Rectal smooth muscle tissue (tissue), 1 donor: ENCODE measurements at regions not wholly inside any gene's neighbourhood (a gene's known extent, or its start where the extent isn't known, plus 50 kb on each side); places are given as distances from the start of the nearest gene placed in this dataset.

Source experiments
- H3K27ac ChIP-seq: one replicate; pipeline ENCODE4 v1.7.0; 2013; ENCODE audit warnings: low read depth, low read length, inconsistent platforms
- H3K27me3 ChIP-seq: one replicate; pipeline ENCODE4 v1.7.0; 2013; ENCODE audit warnings: low read length; ENCODE audit not compliant: control insufficient read depth, insufficient read depth
- H3K36me3 ChIP-seq: one replicate; pipeline ENCODE4 v1.7.0; 2013; ENCODE audit warnings: low read length; ENCODE audit not compliant: control insufficient read depth, insufficient read depth
- H3K4me1 ChIP-seq: one replicate; pipeline ENCODE4 v1.7.0; 2013; ENCODE audit warnings: low read length; ENCODE audit not compliant: control insufficient read depth, insufficient read depth
- H3K4me3 ChIP-seq: one replicate; pipeline ENCODE4 v1.7.0; 2013; ENCODE audit warnings: low read length
- H3K9ac ChIP-seq: one replicate; pipeline ENCODE4 v1.7.0; 2013; ENCODE audit warnings: low read length

- Histone ChIP-seq H3K4me3 (no peak overlapping the region), H3K27ac (no peak overlapping the region), H3K36me3 (no peaks in the 10 kb centered on the region), H3K9ac (no peak overlapping the region), H3K27me3 (no peaks in the 10 kb centered on the region), H3K4me1 (no peaks in the 10 kb centered on the region)
Observed at GRCh38 chr5:40378396-40379177, 301.1 kb upstream of the PTGER4 start.

DNA sequence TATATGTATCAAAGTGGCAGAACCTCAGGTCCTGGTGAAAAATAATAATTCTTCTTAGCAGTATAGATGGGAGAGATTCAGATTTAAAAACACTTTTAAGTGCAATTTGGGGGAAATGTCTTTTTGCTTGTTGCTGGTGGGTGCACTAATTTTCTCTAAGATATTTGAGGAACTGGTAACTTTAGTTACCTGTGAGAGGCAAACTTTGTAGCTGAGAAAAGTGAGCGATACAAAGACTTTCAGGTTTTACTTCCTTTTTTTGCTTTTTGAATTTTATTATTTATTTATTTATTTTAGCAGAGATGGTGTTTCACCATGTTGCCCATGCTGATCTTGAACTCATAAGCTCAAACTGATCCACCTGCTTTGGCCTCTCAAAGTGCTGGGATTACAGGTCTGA is 303.1 kb upstream of the PTGER4 start:
- H3K27me3 ChIP-seq, result no peaks in the 10 kb centered on the region
- no peak overlapping the region for H3K27ac ChIP-seq
- H3K36me3 ChIP-seq, result no peaks in the 10 kb centered on the region
- H3K4me3 ChIP-seq, result no peak overlapping the region
- H3K9ac ChIP-seq, result no peak overlapping the region
- H3K4me1 ChIP-seq, result no peaks in the 10 kb centered on the region

DNA sequence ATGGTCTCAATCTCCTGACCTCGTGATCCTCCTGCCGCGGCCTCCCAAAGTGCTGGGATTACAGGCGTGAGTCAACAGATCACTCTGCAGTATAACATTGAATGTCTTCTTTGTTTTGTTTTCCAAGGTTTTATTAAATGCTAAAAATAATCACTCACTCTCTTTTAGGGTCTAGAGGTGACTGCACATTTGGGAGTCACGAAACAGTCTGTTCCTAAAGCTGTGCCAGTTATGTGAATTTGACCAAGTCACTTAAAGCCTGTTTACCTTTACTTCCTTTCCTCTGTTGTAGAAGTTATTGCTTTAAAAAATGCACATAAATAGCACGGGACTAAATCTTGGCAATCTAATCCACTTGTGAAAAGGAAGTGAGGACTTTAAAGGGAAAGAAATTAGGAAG is 304.9 kb upstream of the PTGER4 start:
- no peaks in the 10 kb centered on the region for H3K36me3 ChIP-seq
- H3K27me3 ChIP-seq, result no peaks in the 10 kb centered on the region
- no peak overlapping the region for H3K4me3 ChIP-seq
- no peak overlapping the region for H3K27ac ChIP-seq
- no peaks in the 10 kb centered on the region for H3K4me1 ChIP-seq
- no peak overlapping the region for H3K9ac ChIP-seq

GRCh38 chr5:40368200-40368599 is 311.5 kb upstream of the PTGER4 start:
- Histone ChIP-seq H3K36me3 (no peaks in the 10 kb centered on the region), H3K4me1 (no peaks in the 10 kb centered on the region)

DNA sequence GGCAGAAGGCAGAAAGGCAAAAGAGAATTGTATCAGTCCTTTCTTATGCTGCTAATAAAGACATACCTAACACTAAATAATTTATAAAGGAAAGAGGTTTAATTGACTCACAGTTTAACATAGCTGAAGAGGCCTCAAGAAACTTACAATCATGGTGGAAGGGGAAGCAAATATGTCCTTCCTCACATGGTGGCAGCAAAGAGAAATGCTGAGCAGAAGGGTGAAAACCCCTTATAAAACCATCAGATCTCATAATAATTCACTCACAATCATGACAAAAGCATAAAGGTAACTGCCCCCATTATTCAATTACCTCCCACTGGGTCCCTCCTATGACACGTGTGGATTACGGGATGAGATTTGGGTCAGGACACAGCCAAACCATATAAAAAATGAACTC is 312.5 kb upstream of the PTGER4 start:
- H3K27me3 ChIP-seq, result no peaks in the 10 kb centered on the region
- H3K9ac ChIP-seq, result no peak overlapping the region
- no peaks in the 10 kb centered on the region for H3K36me3 ChIP-seq
- H3K27ac ChIP-seq, result no peak overlapping the region
- H3K4me1 ChIP-seq, result no peaks in the 10 kb centered on the region
- H3K4me3 ChIP-seq, result no peak overlapping the region

More at GRCh38 chr5:40368200-40368599, 311.5 kb upstream of the PTGER4 start:
- no peak overlapping the region for H3K27ac ChIP-seq
- no peak overlapping the region for H3K4me3 ChIP-seq
- H3K27me3 ChIP-seq, result no peaks in the 10 kb centered on the region
- no peak overlapping the region for H3K9ac ChIP-seq

DNA sequence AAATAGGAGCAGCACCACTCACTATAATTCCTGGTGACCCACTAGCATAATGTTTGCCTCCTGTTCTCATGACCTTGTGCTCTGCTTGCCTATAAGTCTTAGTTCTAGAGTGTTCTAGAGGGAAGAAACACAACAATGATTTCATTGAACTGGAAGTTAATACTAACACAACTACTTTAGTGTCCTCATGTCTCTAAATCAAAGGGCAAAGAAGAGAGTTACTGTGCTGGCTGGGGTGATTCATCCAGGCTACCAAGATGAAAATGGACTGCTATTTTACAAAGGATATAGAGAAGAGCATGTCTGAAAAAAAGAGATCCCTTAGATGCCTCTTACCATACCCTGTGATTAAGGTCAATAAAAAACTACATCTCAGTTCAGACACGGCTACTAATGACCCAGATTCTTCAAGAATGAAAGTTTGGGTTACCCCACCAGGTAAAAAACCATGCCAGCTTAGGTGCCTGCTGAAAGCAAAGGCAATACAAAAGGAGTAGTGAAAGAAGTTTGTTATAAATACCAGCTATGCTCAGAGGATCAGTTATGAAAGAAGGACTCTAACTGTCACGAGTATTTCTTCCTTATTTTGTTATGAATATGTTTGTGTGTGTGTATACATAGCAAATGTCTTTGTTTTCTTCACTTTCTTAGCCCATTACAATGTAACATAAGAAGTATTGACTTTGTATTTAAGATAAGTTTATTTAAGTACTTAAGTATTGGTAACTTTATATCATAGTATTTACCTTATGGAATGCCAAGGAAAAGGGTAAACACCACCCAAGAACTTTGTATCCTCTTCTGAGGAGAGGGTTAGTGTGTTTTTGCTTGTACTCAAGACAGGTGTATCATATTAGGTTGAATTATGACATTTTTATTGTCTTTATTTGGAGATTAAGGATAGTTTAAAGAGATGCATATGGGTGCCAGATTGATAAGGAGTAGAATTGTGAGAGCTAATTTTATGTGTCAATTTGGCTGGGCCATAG is 314.1 kb upstream of the PTGER4 start:
- H3K36me3 ChIP-seq, result no peaks in the 10 kb centered on the region

GRCh38 chr5:40364441-40364840 is 315.3 kb upstream of the PTGER4 start:
- no peaks in the 10 kb centered on the region for H3K36me3 ChIP-seq
- H3K27ac ChIP-seq, result no peak overlapping the region
- no peak overlapping the region for H3K4me3 ChIP-seq
- no peaks in the 10 kb centered on the region for H3K27me3 ChIP-seq
- no peak overlapping the region for H3K9ac ChIP-seq
- no peaks in the 10 kb centered on the region for H3K4me1 ChIP-seq

More for the DNA sequence above, 314.1 kb upstream of the PTGER4 start:
- Histone ChIP-seq H3K27ac (no peak overlapping the region), H3K9ac (no peak overlapping the region), H3K4me3 (no peak overlapping the region), H3K27me3 (no peaks in the 10 kb centered on the region), H3K4me1 (no peaks in the 10 kb centered on the region)

GRCh38 chr5:40361378-40361777 is 318.3 kb upstream of the PTGER4 start:
- H3K36me3 ChIP-seq, result no peaks in the 10 kb centered on the region
- no peak overlapping the region for H3K27ac ChIP-seq
- no peak overlapping the region for H3K9ac ChIP-seq
- H3K4me1 ChIP-seq, result no peaks in the 10 kb centered on the region
- H3K27me3 ChIP-seq, result no peaks in the 10 kb centered on the region
- no peak overlapping the region for H3K4me3 ChIP-seq

DNA sequence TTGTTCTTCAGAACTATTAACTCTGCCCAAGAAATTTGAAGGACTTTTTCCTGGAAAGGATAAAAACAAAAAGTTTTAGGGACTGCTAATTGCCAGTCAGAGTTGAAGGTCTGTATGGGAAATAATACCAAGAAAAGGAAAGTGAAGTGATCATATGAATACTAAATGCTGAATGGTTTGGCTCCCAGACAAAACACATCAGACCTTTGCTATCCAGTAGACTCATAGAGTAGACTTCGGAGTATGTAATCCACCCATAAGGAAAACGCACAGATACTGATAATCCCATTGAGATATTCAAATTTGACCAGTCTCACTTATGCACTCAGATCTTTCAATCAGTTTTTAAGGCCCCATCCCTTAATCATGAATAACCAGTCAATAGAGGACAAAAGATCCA is 319.0 kb upstream of the PTGER4 start:
- H3K36me3 ChIP-seq, result no peaks in the 10 kb centered on the region
- no peak overlapping the region for H3K9ac ChIP-seq
- no peak overlapping the region for H3K4me3 ChIP-seq
- H3K4me1 ChIP-seq, result no peaks in the 10 kb centered on the region
- no peaks in the 10 kb centered on the region for H3K27me3 ChIP-seq
- no peak overlapping the region for H3K27ac ChIP-seq

DNA sequence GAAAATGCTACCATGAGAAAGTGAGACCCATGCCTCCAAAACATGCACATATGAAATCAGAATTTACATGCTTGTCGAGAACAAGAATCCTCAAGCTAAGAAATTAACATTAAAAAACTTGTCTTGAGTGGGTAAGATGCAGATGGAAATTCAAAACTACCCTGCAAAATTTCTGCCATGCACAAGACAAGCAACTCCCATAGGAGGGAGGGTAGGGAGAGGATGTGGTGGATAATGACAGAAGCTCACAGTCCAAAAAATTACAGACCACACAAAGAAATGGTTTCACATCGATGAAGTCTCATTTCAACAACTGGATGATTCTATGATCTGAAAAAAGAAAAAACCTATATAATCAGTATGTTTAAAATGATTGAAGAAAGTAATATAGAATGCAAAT is 319.9 kb upstream of the PTGER4 start:
- H3K27ac ChIP-seq, result no peak overlapping the region
- H3K27me3 ChIP-seq, result no peaks in the 10 kb centered on the region
- H3K4me3 ChIP-seq, result no peak overlapping the region
- H3K9ac ChIP-seq, result no peak overlapping the region
- no peaks in the 10 kb centered on the region for H3K4me1 ChIP-seq
- H3K36me3 ChIP-seq, result no peaks in the 10 kb centered on the region

GRCh38 chr5:40359093-40359492 is 320.6 kb upstream of the PTGER4 start:
- no peaks in the 10 kb centered on the region for H3K27me3 ChIP-seq
- H3K4me1 ChIP-seq, result no peaks in the 10 kb centered on the region
- H3K27ac ChIP-seq, result no peak overlapping the region
- H3K9ac ChIP-seq, result no peak overlapping the region
- no peak overlapping the region for H3K4me3 ChIP-seq
- H3K36me3 ChIP-seq, result no peaks in the 10 kb centered on the region

- H3K4me1 ChIP-seq, result no peaks in the 10 kb centered on the region
- no peaks in the 10 kb centered on the region for H3K36me3 ChIP-seq
- H3K4me3 ChIP-seq, result no peak overlapping the region
- H3K27ac ChIP-seq, result no peak overlapping the region
- H3K9ac ChIP-seq, result no peak overlapping the region
- H3K27me3 ChIP-seq, result no peaks in the 10 kb centered on the region
Observed at GRCh38 chr5:40356248-40356647, 323.5 kb upstream of the PTGER4 start.
